ENCODE measurements at regions not wholly inside any gene's neighbourhood (a gene's known extent, or its start where the extent isn't known, plus 50 kb on each side); places are given as distances from the start of the nearest gene placed in this dataset.

DNA sequence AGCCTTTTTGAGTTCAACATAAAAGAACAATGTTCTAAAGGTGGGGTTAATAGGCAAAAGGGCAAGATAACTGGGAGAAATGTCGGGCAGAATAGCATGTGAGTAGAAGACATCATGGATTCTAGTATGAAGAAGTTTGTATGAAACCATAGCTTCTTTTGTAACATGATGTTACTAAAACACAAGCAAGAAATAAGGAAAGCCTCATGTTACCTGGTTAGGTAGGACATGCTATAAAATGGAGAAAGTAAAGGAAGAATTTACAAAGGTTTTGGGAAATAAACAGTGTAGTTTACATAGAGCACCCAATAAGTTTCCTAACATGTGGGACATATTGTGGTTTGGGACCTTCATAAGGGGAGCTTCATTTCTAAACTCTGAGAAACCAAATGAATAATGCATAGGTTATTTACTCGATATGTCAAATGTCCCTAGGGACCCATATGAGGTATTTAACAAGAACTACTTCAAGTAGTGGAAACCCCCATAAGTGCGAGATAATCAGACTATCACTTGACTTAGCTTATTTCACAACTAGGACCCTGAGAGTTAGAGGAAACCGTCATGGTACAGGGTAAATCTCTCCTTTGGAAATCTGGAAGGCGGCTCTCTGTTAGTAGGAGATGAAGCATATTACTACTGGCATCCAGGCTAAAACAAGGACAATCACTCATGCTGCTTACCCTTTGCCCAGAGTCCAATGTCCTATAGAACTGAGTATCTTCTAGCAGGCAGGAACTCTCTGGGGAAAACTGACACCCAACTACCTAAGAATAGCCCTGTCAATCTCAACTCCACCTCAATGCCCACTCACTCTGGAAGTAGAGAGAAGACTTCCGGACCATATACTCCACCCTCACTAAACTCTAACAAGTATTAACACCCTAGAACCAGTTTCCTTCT, 57.5 kb downstream of the ILRUN start:
- Mint-ChIP-seq H3K4me3 (ENCODE audit: unreplicated experiment) (no peak overlapping the region), H3K27ac (ENCODE audit: unreplicated experiment) (no peak overlapping the region), H3K27me3 (ENCODE audit: unreplicated experiment) (no peaks in the 10 kb centered on the region), H3K4me1 (ENCODE audit: unreplicated experiment) (peaks cover 4% of the 10 kb centered on the region), H3K9me3 (ENCODE audit: unreplicated experiment) (no peaks in the 10 kb centered on the region), H3K36me3 (ENCODE audit: low read depth, unreplicated experiment) (peaks cover 4% of the 10 kb centered on the region)
- TF ChIP-seq, protein P1, sequence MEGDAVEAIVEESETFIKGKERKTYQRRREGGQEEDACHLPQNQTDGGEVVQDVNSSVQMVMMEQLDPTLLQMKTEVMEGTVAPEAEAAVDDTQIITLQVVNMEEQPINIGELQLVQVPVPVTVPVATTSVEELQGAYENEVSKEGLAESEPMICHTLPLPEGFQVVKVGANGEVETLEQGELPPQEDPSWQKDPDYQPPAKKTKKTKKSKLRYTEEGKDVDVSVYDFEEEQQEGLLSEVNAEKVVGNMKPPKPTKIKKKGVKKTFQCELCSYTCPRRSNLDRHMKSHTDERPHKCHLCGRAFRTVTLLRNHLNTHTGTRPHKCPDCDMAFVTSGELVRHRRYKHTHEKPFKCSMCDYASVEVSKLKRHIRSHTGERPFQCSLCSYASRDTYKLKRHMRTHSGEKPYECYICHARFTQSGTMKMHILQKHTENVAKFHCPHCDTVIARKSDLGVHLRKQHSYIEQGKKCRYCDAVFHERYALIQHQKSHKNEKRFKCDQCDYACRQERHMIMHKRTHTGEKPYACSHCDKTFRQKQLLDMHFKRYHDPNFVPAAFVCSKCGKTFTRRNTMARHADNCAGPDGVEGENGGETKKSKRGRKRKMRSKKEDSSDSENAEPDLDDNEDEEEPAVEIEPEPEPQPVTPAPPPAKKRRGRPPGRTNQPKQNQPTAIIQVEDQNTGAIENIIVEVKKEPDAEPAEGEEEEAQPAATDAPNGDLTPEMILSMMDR (IDR thresholded peaks at IDR 0.05; ENCODE audit: unreplicated experiment): no peak
- no peak for DNase-seq (ENCODE audit: low spot score)

DNA sequence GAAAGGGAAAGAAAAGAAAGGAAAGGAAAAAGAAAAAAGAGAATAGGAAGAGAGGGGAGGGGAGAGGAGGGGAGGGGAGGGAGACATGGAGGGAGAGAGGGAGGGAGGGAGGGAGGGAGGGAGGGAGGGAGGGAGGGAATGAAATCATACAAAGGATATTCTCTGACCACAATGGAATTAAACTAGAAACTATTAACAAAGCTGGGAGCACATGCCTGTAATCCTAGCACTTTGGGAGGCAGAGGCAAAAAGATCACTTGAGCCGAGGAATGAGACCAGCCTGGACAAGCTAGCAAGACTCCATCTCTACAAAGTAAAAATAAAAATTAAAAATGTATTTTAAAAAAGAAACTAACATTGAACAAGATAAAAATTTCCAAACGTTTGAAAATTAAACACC, 62.8 kb downstream of the ILRUN start:
- H3K36me3 Mint-ChIP-seq (ENCODE audit: low read depth, unreplicated experiment): no peaks in the 10 kb centered on the region
- no peak overlapping the region for H3K27ac Mint-ChIP-seq (ENCODE audit: unreplicated experiment)

DNA sequence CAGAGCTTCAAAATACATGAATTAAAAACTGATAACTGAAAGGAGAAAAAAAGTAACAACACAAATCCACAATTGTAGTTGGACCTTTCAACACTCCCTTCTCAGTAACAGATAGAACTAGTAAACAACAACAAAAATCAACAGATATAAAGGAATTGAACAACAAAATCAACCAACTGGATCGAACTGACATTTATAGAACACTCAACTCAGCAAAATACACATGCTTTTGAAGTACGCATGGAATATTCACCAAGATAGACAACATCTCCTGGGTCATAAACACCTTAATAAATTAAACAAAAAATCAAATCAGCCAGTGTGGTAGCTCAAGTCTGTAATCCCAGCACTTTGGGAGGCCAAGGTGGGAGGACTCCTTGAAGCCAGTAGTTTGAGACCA, 63.3 kb downstream of the ILRUN start:
- no peaks in the 10 kb centered on the region for H3K9me3 Mint-ChIP-seq (ENCODE audit: unreplicated experiment)
- H3K27ac Mint-ChIP-seq (ENCODE audit: unreplicated experiment): no peak overlapping the region
- peaks cover 4% of the 10 kb centered on the region for H3K4me1 Mint-ChIP-seq (ENCODE audit: unreplicated experiment)
- no peak overlapping the region for H3K4me3 Mint-ChIP-seq (ENCODE audit: unreplicated experiment)
- no peaks in the 10 kb centered on the region for H3K36me3 Mint-ChIP-seq (ENCODE audit: low read depth, unreplicated experiment)
- H3K27me3 Mint-ChIP-seq (ENCODE audit: unreplicated experiment): no peaks in the 10 kb centered on the region
- TF ChIP-seq, protein P1 (IDR thresholded peaks at IDR 0.05; ENCODE audit: unreplicated experiment): no peak
- no peak for DNase-seq (ENCODE audit: low spot score)

More for the DNA sequence above, 62.8 kb downstream of the ILRUN start:
- TF ChIP-seq, protein P1 (IDR thresholded peaks at IDR 0.05; ENCODE audit: unreplicated experiment): no peak
- Mint-ChIP-seq H3K4me3 (ENCODE audit: unreplicated experiment) (no peak overlapping the region), H3K27me3 (ENCODE audit: unreplicated experiment) (no peaks in the 10 kb centered on the region), H3K4me1 (ENCODE audit: unreplicated experiment) (peaks cover 4% of the 10 kb centered on the region), H3K9me3 (ENCODE audit: unreplicated experiment) (no peaks in the 10 kb centered on the region)
- DNase-seq (ENCODE audit: low spot score): no peak

DNA sequence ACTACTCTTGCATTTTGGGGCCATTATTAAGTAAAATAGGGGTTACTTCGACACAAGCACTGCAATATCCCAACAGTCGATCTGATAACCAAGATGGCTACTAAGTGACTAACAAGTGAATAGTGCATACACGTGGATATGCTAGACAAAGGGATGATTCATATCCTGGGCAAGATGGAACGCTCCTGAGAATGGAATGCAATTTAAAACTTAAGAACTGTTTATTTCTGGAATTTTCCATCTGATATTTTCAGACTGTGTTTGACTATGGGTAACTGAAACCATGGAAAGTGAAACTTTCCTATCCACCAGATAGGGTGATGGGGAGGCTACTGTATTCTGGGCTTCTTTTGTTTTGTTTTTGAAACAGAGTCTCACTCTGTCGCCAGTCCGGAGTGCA, 66.5 kb downstream of the ILRUN start:
- Mint-ChIP-seq H3K4me3 (ENCODE audit: unreplicated experiment) (no peak overlapping the region), H3K4me1 (ENCODE audit: unreplicated experiment) (peaks cover 1% of the 10 kb centered on the region), H3K36me3 (ENCODE audit: low read depth, unreplicated experiment) (peaks cover 4% of the 10 kb centered on the region), H3K27me3 (ENCODE audit: unreplicated experiment) (peaks cover 2% of the 10 kb centered on the region), H3K27ac (ENCODE audit: unreplicated experiment) (no peak overlapping the region), H3K9me3 (ENCODE audit: unreplicated experiment) (no peaks in the 10 kb centered on the region)
- DNase-seq (ENCODE audit: low spot score): no peak
- TF ChIP-seq, protein P1 (IDR thresholded peaks at IDR 0.05; ENCODE audit: unreplicated experiment): no peak

DNA sequence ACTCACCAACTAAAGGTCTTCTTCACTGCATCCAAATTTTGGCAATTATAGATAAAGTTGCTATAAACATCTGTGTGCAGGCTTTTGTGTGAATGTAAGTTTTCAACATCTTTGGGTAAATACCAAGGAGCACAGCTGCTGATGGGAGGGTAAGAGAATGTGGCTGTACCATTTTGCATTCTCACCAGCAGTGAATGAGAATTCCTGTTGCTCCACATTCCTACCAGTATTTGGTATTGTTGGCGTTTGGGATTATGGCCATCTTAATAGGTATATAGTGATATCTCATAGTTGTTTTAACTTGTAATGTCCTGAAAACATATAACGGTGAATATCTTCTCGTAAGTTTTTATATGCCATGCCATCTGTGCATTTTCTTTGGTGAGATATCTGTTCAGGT, 69.3 kb downstream of the ILRUN start:
- DNase-seq (ENCODE audit: low spot score): no peak
- Mint-ChIP-seq H3K27ac (ENCODE audit: unreplicated experiment) (no peak overlapping the region), H3K4me3 (ENCODE audit: unreplicated experiment) (no peak overlapping the region), H3K36me3 (ENCODE audit: low read depth, unreplicated experiment) (peaks cover 4% of the 10 kb centered on the region), H3K27me3 (ENCODE audit: unreplicated experiment) (peaks cover 2% of the 10 kb centered on the region), H3K9me3 (ENCODE audit: unreplicated experiment) (no peaks in the 10 kb centered on the region), H3K4me1 (ENCODE audit: unreplicated experiment) (no peaks in the 10 kb centered on the region)
- TF ChIP-seq, protein P1 (IDR thresholded peaks at IDR 0.05; ENCODE audit: unreplicated experiment): no peak

Data from endothelial cell (in vitro differentiated cells).